Esophagus squamous epithelium (tissue), 5 donors: ENCODE measurements at regions not wholly inside any gene's neighbourhood (a gene's known extent, or its start where the extent isn't known, plus 50 kb on each side); places are given as distances from the start of the nearest gene placed in this dataset.

Experiments
- DNase-seq: peaks from one replicate; lab custom pipeline; 2025; lab: John Stamatoyannopoulos, UW
- H3K27ac ChIP-seq, 4 donors: fragments of 200-600 bp; sonication (generic); one replicate each; pipeline ENCODE4 v1.5.1; 2016 to 2019; ENCODE audit warnings: mild to moderate bottlenecking in 1 of 4
- H3K27me3 ChIP-seq, 4 donors: fragments of 200-600 bp; sonication (generic); 1 replicate in 3 of 4; 2 replicates in 1 of 4; pipeline versions ENCODE4 v1.5.1 to v1.6.0; 2017 to 2021; ENCODE audit warnings: antibody characterized with exemption in 1 of 4
- H3K36me3 ChIP-seq, 3 donors: fragments of 200-600 bp; sonication (generic); one replicate each; pipeline ENCODE4 v1.5.1; 2016 to 2019
- H3K4me1 ChIP-seq, 3 donors: fragments of 200-600 bp; sonication (generic); one replicate each; pipeline ENCODE4 v1.5.1; 2017 to 2019
- H3K4me3 ChIP-seq, 4 donors: fragments of 200-600 bp; sonication (generic); 1 replicate in 3 of 4; 2 replicates in 1 of 4; pipeline ENCODE4 v1.5.1; 2016 to 2019; ENCODE audit warnings: mild to moderate bottlenecking in 2 of 4, moderate library complexity in 1 of 4
- H3K9me3 ChIP-seq, 3 donors: fragments of 200-600 bp; sonication (generic); one replicate each; pipeline ENCODE4 v1.5.1; 2016 to 2019
- POLR2A ChIP-seq, 4 donors: fragments of 450-650 bp; IDR thresholded peaks; one replicate each; pipeline ENCODE4 v1.6.1; 2017; ENCODE audit warnings: antibody characterized with exemption in 4 of 4, mild to moderate bottlenecking in 4 of 4, moderate library complexity in 3 of 4
- WGBS, 2 donors: methylation state at CpG; one replicate each; pipeline ENCODE4 v1.1.5; 2018; 5-methylcytosine and 5-hydroxymethylcytosine counted together
- intact Hi-C: fragments of 100-400 bp; cut with DNase I; formaldehyde crosslinking; loops from one replicate; pipeline ENCODE4 v1.15.0; 2022
- TF ChIP-seq, protein P1 (sequence below), 6 experiments: fragments of 450-650 bp in 4 of 6; fragments of 200-600 bp in 2 of 6; sonication (generic) in 2 of 6; IDR thresholded peaks; one replicate each; pipeline ENCODE4 v1.5.1; 2016 to 2019; ENCODE audit warnings: antibody characterized with exemption in 6 of 6, mild to moderate bottlenecking in 4 of 6, moderate library complexity in 4 of 6
- donor health status: DM: yes; HTN: yes; CAD: no.

GRCh38 chr2:134134827-134135226, 119.0 kb upstream of the MGAT5 start:
- no peak for TF ChIP-seq POLR2A (IDR thresholded peaks at IDR 0.05)
- TF ChIP-seq, protein P1, sequence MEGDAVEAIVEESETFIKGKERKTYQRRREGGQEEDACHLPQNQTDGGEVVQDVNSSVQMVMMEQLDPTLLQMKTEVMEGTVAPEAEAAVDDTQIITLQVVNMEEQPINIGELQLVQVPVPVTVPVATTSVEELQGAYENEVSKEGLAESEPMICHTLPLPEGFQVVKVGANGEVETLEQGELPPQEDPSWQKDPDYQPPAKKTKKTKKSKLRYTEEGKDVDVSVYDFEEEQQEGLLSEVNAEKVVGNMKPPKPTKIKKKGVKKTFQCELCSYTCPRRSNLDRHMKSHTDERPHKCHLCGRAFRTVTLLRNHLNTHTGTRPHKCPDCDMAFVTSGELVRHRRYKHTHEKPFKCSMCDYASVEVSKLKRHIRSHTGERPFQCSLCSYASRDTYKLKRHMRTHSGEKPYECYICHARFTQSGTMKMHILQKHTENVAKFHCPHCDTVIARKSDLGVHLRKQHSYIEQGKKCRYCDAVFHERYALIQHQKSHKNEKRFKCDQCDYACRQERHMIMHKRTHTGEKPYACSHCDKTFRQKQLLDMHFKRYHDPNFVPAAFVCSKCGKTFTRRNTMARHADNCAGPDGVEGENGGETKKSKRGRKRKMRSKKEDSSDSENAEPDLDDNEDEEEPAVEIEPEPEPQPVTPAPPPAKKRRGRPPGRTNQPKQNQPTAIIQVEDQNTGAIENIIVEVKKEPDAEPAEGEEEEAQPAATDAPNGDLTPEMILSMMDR (IDR thresholded peaks at IDR 0.05) = no peak
- Histone ChIP-seq H3K9me3 (no peaks in the 10 kb centered on the region), H3K4me1 (peaks cover 13 to 61% (median 33%) of the 10 kb centered on the region in 3 donors), H3K27ac (no peak overlapping the region), H3K4me3 (no peak overlapping the region), H3K27me3 (no peaks in the 10 kb centered on the region), H3K36me3 (peaks cover 0 to 5% (median 0%) of the 10 kb centered on the region in 3 donors)
- DNase-seq = no peak
- WGBS, 2 donors = 89 to 94% methylated on average over 3 of the region's 3 CpGs
- intact Hi-C loops = no loop called here

- H3K4me3 ChIP-seq = no peak overlapping the region
- H3K27ac ChIP-seq = no peak overlapping the region
- peaks cover 18 to 71% (median 41%) of the 10 kb centered on the region in 3 donors for H3K4me1 ChIP-seq
- H3K36me3 ChIP-seq = peaks cover 0 to 5% (median 0%) of the 10 kb centered on the region in 3 donors
- H3K9me3 ChIP-seq = no peaks in the 10 kb centered on the region
- intact Hi-C loops = no loop called here
- WGBS, 2 donors = 56 to 59% methylated on average over 2 of the region's 2 CpGs
- H3K27me3 ChIP-seq = no peaks in the 10 kb centered on the region
- no peak for DNase-seq
- no peak for TF ChIP-seq POLR2A (IDR thresholded peaks at IDR 0.05)
- TF ChIP-seq, protein P1 (IDR thresholded peaks at IDR 0.05) = no peak
These were observed 118.1 kb upstream of the MGAT5 start for GRCh38 chr2:134135793-134136192.

DNA sequence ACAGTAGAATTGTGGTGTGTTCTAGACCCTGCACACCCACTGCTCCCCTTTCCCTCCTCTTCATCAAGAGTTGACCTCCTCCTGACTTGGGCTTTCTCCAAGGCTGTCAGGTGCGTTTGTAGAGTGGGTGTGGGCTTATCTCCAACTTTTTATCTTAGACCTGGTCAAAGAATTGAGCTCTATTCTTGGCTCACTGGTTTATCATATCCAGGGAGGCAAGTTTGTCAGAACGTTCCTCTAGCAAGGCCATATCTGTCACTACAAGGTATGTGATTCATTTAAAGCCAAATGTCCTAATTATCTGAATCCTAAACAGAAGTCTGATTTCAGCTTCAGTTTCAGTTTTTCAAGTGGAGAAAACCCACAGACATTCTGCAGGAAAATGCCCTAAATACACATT, 117.1 kb upstream of the MGAT5 start:
- H3K4me3 ChIP-seq = peak overlapping the region in 2 of 4 donors; percentile 4 to 39
- intact Hi-C loops = no loop called here
- H3K36me3 ChIP-seq = no peaks in the 10 kb centered on the region
- peak overlapping the region in 3 of 4 donors; percentile 40 to 53 (median 48) for H3K27ac ChIP-seq
- H3K9me3 ChIP-seq = no peaks in the 10 kb centered on the region
- no peaks in the 10 kb centered on the region for H3K27me3 ChIP-seq
- 0 to 13% methylated on average over 2 of the region's 2 CpGs for WGBS, 2 donors
- H3K4me1 ChIP-seq = peaks cover 18 to 73% (median 40%) of the 10 kb centered on the region in 3 donors
- no peak for TF ChIP-seq POLR2A (IDR thresholded peaks at IDR 0.05)
- TF ChIP-seq, protein P1 (IDR thresholded peaks at IDR 0.05) = no peak
- no peak for DNase-seq

GRCh38 chr2:134137182-134137611, 116.7 kb upstream of the MGAT5 start:
- Histone ChIP-seq H3K9me3 (no peaks in the 10 kb centered on the region), H3K36me3 (no peaks in the 10 kb centered on the region), H3K27me3 (no peaks in the 10 kb centered on the region), H3K4me1 (peaks cover 18 to 72% (median 38%) of the 10 kb centered on the region in 3 donors), H3K27ac (peak overlapping the region in 3 of 4 donors; percentile 40 to 53 (median 48)), H3K4me3 (peak overlapping the region in 2 of 4 donors; percentile 4 to 39)
- intact Hi-C loops = no loop called here
- WGBS, 2 donors = 12 to 14% methylated on average over 5 of the region's 5 CpGs
- TF ChIP-seq, protein P1 (IDR thresholded peaks at IDR 0.05) = no peak
- TF ChIP-seq POLR2A (IDR thresholded peaks at IDR 0.05) = no peak
- DNase-seq = no peak

DNA sequence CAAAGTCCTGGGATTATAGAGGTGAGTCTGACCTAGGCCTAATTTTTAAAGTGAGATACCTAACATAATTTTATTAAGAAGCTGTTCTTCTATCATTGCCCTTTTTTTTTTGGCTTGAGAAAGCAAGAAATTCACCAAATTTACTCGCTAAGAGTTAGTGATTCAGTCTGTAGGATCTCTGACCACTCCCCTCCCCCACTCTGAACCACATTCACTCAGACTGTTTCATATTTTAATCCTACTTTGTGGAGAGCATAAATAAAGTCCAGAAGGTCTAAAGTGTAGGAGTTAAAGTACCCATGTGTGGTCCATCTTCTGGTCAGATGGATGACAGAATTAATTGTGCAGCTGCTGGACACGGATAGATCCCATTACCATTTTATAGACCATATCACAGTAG, 115.8 kb upstream of the MGAT5 start:
- H3K9me3 ChIP-seq = no peaks in the 10 kb centered on the region
- H3K27me3 ChIP-seq = no peaks in the 10 kb centered on the region
- peak overlapping the region in 1 of 4 donors; percentile 48 for H3K27ac ChIP-seq
- H3K36me3 ChIP-seq = no peaks in the 10 kb centered on the region
- H3K4me1 ChIP-seq = peaks cover 18 to 72% (median 38%) of the 10 kb centered on the region in 3 donors
- 83 to 87% methylated on average over 2 of the region's 2 CpGs for WGBS, 2 donors
- TF ChIP-seq, protein P1 (IDR thresholded peaks at IDR 0.05) = no peak
- no peak for TF ChIP-seq POLR2A (IDR thresholded peaks at IDR 0.05)
- H3K4me3 ChIP-seq = no peak overlapping the region
- DNase-seq = no peak
- intact Hi-C loops = no loop called here
